ENCODE measurements at regions not wholly inside any gene's neighbourhood (a gene's known extent, or its start where the extent isn't known, plus 50 kb on each side); places are given as distances from the start of the nearest gene placed in this dataset.

GRCh38 chr9:30722065-30722464 is 1662.4 kb upstream of the ACO1 start:
- dilution Hi-C loops (cut with HindIII; ENCODE audit: low sequenced_read_pairs, unreplicated experiment) (no loop called here), in situ Hi-C loops (cut with MboI; ENCODE audit: low sequenced_read_pairs) (no loop called here), intact Hi-C loops (cut with micrococcal nuclease) (no loop called here)
- H4K20me1 ChIP-seq (ENCODE audit: insufficient read depth, low read length) = no peaks in the 10 kb centered on the region
- no peak for DNase-seq
- peaks cover 7% of the 10 kb centered on the region for H3K9me3 ChIP-seq (ENCODE audit: control insufficient read depth, insufficient read depth, low read length)
- no peak overlapping the region for H2BK5ac ChIP-seq (ENCODE audit: low read depth, low read length, poor library complexity, severe bottlenecking)
- H3K23ac ChIP-seq (ENCODE audit: low read depth, low read length) = no peak overlapping the region
- H3K4ac ChIP-seq (ENCODE audit: low read depth, low read length) = no peak overlapping the region
- H3K9ac ChIP-seq (ENCODE audit: low read depth, low read length) = no peak overlapping the region
- H2AFZ ChIP-seq (replicated peaks; ENCODE audit: low read length, poor library complexity) = no peak overlapping the region
- no peak overlapping the region for H3K4me3 ChIP-seq (ENCODE audit: insufficient read depth, low read depth, low read length)
- no peak overlapping the region for H4K91ac ChIP-seq (ENCODE audit: insufficient read depth, low read depth, low read length)
- no peak overlapping the region for H3K18ac ChIP-seq (ENCODE audit: low read depth, low read length)
- WGBS, 2 experiments (ENCODE audit: extremely low coverage in 2 of 2, insufficient read length in 1 of 2) = no CpG with 5 or more reads among the region's 5 CpGs
- no TSS peak for BruUV-seq (replicated peaks)
- H3K27me3 ChIP-seq (ENCODE audit: control insufficient read depth, insufficient read depth, low read length) = no peaks in the 10 kb centered on the region
- H2AK9ac ChIP-seq (replicated peaks; ENCODE audit: low read depth, low read length, poor library complexity) = no peak overlapping the region
- CTCF ChIA-PET = no interaction called here
- H3K4me2 ChIP-seq (ENCODE audit: low read depth, low read length) = no peak overlapping the region
- no peaks in the 10 kb centered on the region for H3K9me1 ChIP-seq (ENCODE audit: insufficient read depth, low read length)
- no peak overlapping the region for H2BK20ac ChIP-seq (ENCODE audit: low read depth, low read length)
- H2AK5ac ChIP-seq (ENCODE audit: low read depth, low read length) = no peak overlapping the region
- no peak overlapping the region for H4K5ac ChIP-seq (ENCODE audit: low read depth, low read length)
- H2BK15ac ChIP-seq (ENCODE audit: low read depth, low read length) = no peak overlapping the region
- ATAC-seq (ENCODE audit: low read depth) = no peak
- H3K36me3 ChIP-seq (ENCODE audit: control insufficient read depth, insufficient read depth, low read length) = no peaks in the 10 kb centered on the region
- POLR2A ChIA-PET (ENCODE audit: unreplicated experiment) = no interaction called here
- no peak for TF ChIP-seq RAD21 (IDR thresholded peaks at IDR 0.05; ENCODE audit: low read length)
- no peak for TF ChIP-seq SMC3 (IDR thresholded peaks at IDR 0.05; ENCODE audit: low read depth, low read length)
- TF ChIP-seq BHLHE40 (IDR thresholded peaks at IDR 0.05; ENCODE audit: low read depth, low read length) = no peak
- TF ChIP-seq FOS (IDR thresholded peaks at IDR 0.05; ENCODE audit: low read depth, low read length) = no peak
- TF ChIP-seq MAZ (IDR thresholded peaks at IDR 0.05; ENCODE audit: borderline replicate concordance, low read depth, low read length) = no peak
- TF ChIP-seq POLR2A (IDR thresholded peaks at IDR 0.05; ENCODE audit: low read depth, low read length) = no peak
- no peak for TF ChIP-seq CEBPB (IDR thresholded peaks at IDR 0.05; ENCODE audit: low read depth, low read length)
- TF ChIP-seq RCOR1 (IDR thresholded peaks at IDR 0.05; ENCODE audit: insufficient replicate concordance, low read length) = no peak
- TF ChIP-seq ELK1 (IDR thresholded peaks at IDR 0.05; ENCODE audit: borderline replicate concordance, low read depth, low read length) = no peak
- TF ChIP-seq RFX5 (IDR thresholded peaks at IDR 0.05; ENCODE audit: low read depth, low read length) = no peak
- no peak for TF ChIP-seq NFE2L2 (IDR thresholded peaks at IDR 0.05; ENCODE audit: low read depth, low read length)
- no peak for TF ChIP-seq CHD1 (IDR thresholded peaks at IDR 0.05; ENCODE audit: low read depth, low read length)
- TF ChIP-seq CTCF (conservative IDR thresholded peaks at IDR 0.05; ENCODE audit: low read depth, low read length) = no peak
- TF ChIP-seq USF2 (IDR thresholded peaks at IDR 0.05; ENCODE audit: low read depth, low read length) = no peak
- TF ChIP-seq MAFK (IDR thresholded peaks at IDR 0.05; ENCODE audit: low read depth, low read length) = no peak
- no peak for TF ChIP-seq MXI1 (IDR thresholded peaks at IDR 0.05; ENCODE audit: borderline replicate concordance, low read depth, low read length)
- H3K27ac ChIP-seq (ENCODE audit: insufficient read depth, low read length) = no peak overlapping the region
- H3K56ac ChIP-seq (ENCODE audit: extremely low read depth, insufficient read depth, low read length) = no peak overlapping the region
- no peak overlapping the region for H3K14ac ChIP-seq (replicated peaks; ENCODE audit: low read depth, low read length)
- H3K4me1 ChIP-seq (ENCODE audit: control insufficient read depth, insufficient read depth, low read length) = no peaks in the 10 kb centered on the region
- H4K8ac ChIP-seq (ENCODE audit: low read depth in 2 of 2, low read length in 2 of 2) = no peak overlapping the region
- no peaks in the 10 kb centered on the region for H3K79me1 ChIP-seq (ENCODE audit: low read depth in 1 of 2, low read length in 2 of 2)
- no peak overlapping the region for H2BK120ac ChIP-seq (ENCODE audit: low read depth, low read length)
